Activated naive CD4-positive, alpha-beta T cell treated with anti-CD3 and anti-CD28 coated beads, Interleukin-2, amount 50 U/mL, for 16 hours (primary cell): ENCODE measurements at regions not wholly inside any gene's neighbourhood (a gene's known extent, or its start where the extent isn't known, plus 50 kb on each side); places are given as distances from the start of the nearest gene placed in this dataset.

ENCODE experiments used
- DNase-seq: peaks from one replicate; pipeline ENCODE4 v3.0.0-alpha.2; 2020

DNA sequence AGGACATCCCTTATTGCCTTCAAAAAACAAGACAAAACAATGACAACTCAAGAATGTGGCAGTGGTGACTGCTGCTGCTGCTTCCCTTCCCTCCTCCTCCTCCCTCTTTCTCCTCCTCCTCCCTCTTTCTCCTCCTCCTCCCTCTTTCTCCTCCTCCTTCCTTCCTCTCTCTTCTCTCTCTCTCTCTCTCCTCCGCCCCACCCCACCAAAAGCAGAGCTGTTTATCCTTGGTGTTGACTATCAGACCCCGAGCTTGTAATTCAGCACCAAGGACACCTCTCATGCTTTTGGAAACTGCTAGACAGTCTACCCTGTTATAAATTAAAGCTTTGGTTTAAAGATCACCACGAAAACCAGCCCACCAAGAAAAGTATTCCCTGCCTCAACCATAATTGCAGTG lies 72.4 kb upstream of the IFNAR2 start:
- no peak for DNase-seq

GRCh38 chr21:33158654-33159053 lies 71.1 kb upstream of the IFNAR2 start:
- no peak for DNase-seq

DNA sequence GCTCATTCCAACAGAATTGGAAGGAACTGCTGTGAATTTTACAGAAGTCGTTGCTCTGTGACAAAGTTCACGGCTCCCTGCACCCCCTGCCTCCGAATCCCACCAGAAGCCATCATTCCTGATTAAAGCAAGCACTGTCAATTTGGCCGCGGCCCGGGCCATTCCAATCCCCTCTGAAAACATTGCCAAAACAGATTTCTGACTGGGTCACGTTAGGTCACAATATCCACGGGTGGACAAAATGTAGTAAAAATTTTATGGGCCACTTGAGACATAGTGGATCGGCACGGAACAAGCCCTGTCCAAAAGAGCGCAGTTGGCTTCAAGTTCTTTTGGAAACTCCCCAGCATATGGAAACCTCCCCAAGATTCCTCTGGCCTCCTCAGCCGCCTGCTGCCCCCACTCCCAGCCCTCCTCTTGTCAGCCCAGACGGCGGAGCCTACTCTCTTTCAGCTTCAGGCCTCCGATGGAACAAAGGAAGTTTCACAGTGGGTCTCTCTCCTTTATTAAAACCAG lies 67.2 kb upstream of the IFNAR2 start:
- no peak for DNase-seq

DNA sequence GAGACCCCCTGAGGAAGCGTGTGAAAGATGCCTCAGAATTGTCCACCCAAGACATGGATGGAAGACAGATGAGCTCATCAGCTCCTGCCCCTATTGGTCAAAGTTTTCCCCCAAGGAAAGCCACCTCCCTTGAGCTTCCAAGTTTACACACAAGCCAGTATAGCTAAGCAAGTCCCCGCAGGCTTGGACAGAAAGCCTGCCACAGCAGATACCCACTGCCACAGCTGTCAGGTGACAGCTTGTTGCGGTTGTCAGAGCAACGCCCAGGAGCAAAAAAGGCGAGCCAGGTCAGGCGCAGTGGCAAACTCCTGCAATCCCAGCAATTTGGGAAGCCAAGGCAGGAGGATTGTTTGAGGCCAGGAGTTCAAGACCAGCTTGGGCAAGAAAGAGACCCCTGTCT lies 60.9 kb upstream of the IFNAR2 start:
- no peak for DNase-seq

DNA sequence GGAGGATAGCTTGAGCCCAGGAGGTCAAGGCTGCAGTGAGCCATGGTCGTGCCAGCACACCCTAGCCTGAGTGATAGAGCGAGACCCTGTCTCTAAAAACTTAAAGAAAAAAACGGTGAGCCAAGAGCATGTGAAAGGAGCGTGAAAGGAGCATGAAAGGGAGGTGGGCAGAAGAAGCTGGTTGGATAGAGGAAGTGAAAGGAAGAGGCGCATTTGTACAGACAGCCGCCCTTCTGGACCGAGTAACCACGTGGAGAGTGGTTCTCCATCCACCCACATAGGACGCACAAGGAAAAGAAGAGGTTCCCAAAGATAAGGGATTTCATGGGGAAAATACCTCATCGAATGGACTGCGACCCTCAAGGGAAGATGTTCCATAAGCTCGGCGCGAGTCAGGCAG lies 60.4 kb upstream of the IFNAR2 start:
- DNase-seq, result no peak

GRCh38 chr21:33171616-33172169 lies 58.0 kb upstream of the IFNAR2 start:
- no peak for DNase-seq

DNA sequence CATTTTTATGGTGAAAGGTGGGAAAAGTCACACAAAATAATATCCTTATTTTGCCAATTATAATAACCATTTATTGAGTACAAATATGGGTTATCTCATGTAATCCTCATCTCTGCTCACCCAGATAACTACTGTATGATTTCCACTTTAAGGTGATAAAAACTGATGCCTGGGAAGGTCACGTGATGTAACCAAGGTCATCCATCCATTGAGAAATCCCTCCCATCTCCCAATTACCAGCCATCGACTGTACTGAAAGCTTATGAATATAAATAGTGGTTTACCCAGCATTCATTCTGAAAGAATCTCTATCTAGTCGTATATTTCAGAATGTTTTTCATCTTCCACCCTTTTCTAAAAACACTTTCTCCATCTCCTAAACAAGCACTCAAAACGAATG lies 55.0 kb upstream of the IFNAR2 start:
- no peak for DNase-seq
